Spleen (tissue), 7 donors: ENCODE measurements at regions not wholly inside any gene's neighbourhood (a gene's known extent, or its start where the extent isn't known, plus 50 kb on each side); places are given as distances from the start of the nearest gene placed in this dataset.

Experiments
- CTCF ChIP-seq, 11 experiments: fragments of 200-600 bp in 7 of 11; fragments of 450-650 bp in 4 of 11; sonication (generic) in 4 of 11; IDR thresholded peaks in 8 of 11; conservative IDR thresholded peaks in 3 of 11; 1 replicate in 7 of 11; 2 replicates in 4 of 11; pipeline versions ENCODE4 v1.4.0 to v1.8.0; 2016 to 2021; ENCODE audit warnings: antibody characterized with exemption in 11 of 11, inconsistent platforms in 4 of 11, mild to moderate bottlenecking in 1 of 11
- POLR2A ChIP-seq, 3 donors: fragments of 450-650 bp; IDR thresholded peaks; one replicate each; pipeline ENCODE4 v1.5.1; 2017; ENCODE audit warnings: antibody characterized with exemption in 3 of 3, mild to moderate bottlenecking in 1 of 3
- POLR2AphosphoS5 ChIP-seq, 3 donors: sonication (generic); formaldehyde crosslinking; IDR thresholded peaks; one replicate each; pipeline ENCODE4 v1.5.1; 2017; ENCODE audit warnings: antibody characterized with exemption in 3 of 3
- donor health status: DM: no; HTN: no; CAD: no; lungs with moderate emphysema.
- donor health status: DM: no; HTN: no; CAD: no.
- donor health status: DM: no; HTN: no; CAD: no.

GRCh38 chr11:70551351-70552166 lies 153.2 kb downstream of the CTTN start:
- TF ChIP-seq CTCF (IDR thresholded peaks at IDR 0.05 in 8 of 11, conservative IDR thresholded peaks at IDR 0.05 in 3 of 11) (no peak), POLR2A (IDR thresholded peaks at IDR 0.05) (no peak), POLR2AphosphoS5 (IDR thresholded peaks at IDR 0.05) (no peak)
